ENCODE measurements at regions not wholly inside any gene's neighbourhood (a gene's known extent, or its start where the extent isn't known, plus 50 kb on each side); places are given as distances from the start of the nearest gene placed in this dataset.

- TF ChIP-seq POLR2A (IDR thresholded peaks at IDR 0.05) (no peak), CTCF (IDR thresholded peaks at IDR 0.05) (no peak), POLR2AphosphoS5 (IDR thresholded peaks at IDR 0.05) (no peak), EP300 (IDR thresholded peaks at IDR 0.05) (no peak)
Observed at GRCh38 chr2:52314231-52314630, 1282.3 kb upstream of the NRXN1 start.
